ENCODE measurements at regions not wholly inside any gene's neighbourhood (a gene's known extent, or its start where the extent isn't known, plus 50 kb on each side); places are given as distances from the start of the nearest gene placed in this dataset.

DNA sequence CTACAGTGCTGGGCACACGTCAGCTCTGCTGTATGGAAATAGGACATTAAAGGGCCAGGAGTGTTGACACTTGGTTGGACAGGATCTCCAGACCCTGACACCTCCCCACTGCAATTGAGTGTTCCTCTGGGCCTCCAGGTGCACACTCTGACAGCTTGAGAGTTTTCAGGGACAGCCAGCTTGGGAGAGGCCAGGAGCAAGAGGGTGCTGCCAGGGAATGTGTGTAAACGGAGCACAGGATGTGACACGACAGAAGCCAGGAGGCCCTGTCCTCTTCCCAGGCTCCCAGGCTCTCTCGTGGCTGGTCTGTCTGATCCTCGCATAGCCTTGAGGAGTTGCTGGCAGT, 318.1 kb upstream of the HS6ST1 start:
- no peaks in the 10 kb centered on the region for H3K27me3 ChIP-seq
- WGBS, 2 donors: 62 to 64% methylated on average over 5 of the region's 5 CpGs
- no peaks in the 10 kb centered on the region for H3K36me3 ChIP-seq
- intact Hi-C loops (cut with DNase I): no loop called here
- H3K4me1 ChIP-seq: no peaks in the 10 kb centered on the region
- DNase-seq: peak in 2 of 6 donors; percentile 5 to 30
- no peak overlapping the region for H3K4me3 ChIP-seq
- TF ChIP-seq, protein P1, sequence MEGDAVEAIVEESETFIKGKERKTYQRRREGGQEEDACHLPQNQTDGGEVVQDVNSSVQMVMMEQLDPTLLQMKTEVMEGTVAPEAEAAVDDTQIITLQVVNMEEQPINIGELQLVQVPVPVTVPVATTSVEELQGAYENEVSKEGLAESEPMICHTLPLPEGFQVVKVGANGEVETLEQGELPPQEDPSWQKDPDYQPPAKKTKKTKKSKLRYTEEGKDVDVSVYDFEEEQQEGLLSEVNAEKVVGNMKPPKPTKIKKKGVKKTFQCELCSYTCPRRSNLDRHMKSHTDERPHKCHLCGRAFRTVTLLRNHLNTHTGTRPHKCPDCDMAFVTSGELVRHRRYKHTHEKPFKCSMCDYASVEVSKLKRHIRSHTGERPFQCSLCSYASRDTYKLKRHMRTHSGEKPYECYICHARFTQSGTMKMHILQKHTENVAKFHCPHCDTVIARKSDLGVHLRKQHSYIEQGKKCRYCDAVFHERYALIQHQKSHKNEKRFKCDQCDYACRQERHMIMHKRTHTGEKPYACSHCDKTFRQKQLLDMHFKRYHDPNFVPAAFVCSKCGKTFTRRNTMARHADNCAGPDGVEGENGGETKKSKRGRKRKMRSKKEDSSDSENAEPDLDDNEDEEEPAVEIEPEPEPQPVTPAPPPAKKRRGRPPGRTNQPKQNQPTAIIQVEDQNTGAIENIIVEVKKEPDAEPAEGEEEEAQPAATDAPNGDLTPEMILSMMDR (IDR thresholded peaks at IDR 0.05): no peak
- no peak for FAIRE-seq
- H3K27ac ChIP-seq: no peak overlapping the region
- ATAC-seq: no peak
- H3K9me3 ChIP-seq: no peaks in the 10 kb centered on the region

DNA sequence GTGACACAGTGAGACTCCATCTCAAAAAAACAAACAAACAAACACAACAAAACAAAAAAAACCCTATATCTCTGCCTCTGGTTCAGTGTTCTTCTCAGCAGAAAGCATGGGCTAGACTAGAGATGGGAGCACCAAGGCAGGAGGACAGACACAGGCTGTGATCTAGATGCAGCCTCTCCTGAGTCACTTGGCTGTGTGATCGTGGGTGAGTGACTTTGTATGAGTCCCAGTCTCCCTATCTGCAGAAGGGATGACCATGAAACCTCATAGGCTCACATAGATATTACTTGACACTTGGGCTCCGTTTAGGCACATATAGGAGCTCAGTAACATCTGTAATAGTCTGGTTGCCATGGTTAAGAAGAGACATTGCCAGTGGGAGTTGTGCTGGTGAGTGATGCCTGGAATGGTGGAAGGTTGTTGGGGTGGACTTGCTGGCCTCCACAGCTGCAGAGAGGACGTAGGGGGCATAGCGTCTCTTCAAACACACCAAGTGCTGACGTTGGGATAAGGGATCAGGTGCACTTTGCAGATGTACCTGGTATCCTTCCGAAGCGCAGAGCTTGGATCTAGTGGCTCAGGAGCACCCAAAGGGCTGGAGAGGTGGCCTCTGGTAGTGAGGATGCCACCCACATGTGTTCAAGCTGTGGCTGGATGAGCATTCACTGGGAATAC, 318.9 kb upstream of the HS6ST1 start:
- TF ChIP-seq, protein P1 (IDR thresholded peaks at IDR 0.05): no peak
- peak in 2 of 6 donors; percentile 5 to 26 for DNase-seq

DNA sequence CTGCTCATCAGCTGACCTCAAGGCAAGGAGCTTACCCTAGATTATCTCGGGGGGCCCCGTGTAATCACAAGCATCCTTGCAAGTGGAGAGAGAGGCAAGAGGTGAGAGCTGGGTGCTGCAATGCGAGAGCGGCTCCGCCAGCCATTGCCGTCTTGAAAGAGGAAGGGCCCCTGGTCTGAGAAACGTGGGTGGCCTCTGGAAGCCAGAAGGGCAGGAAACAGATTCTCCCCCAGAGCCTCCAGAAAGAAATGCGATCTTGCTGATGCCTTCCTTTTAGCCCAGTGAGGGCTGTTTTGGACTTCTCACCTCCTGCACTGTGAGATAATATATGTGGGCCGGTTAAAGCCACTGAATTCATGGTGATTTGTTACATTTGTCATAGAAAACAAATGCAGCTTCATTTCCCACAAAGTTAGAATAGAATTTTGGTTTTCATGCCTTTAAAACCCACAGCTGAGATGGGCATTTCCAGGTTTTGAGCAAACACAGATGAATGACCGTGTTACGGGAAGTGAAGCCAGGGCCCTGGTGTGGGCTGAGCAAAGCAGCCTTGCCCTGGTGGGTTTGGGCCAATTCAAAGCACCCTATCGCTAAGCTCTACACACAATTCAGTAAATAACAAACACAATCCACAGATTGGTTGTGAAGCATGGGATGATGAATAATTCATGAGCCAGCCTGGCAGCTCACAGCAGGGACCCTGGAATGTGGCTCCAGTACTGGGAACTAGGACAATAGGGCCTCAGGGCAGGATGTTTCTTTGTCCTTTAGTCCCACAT, 319.9 kb upstream of the HS6ST1 start:
- H3K9me3 ChIP-seq: no peaks in the 10 kb centered on the region
- ATAC-seq (peak in 1 of 4 donors; percentile 43), FAIRE-seq (no peak), DNase-seq (peak in 2 of 6 donors; percentile 19 to 42)
- 81 to 89% methylated on average over 12 of the region's 12 CpGs for WGBS, 2 donors
- TF ChIP-seq, protein P1 (IDR thresholded peaks at IDR 0.05): no peak
- no peaks in the 10 kb centered on the region for H3K36me3 ChIP-seq
- no peaks in the 10 kb centered on the region for H3K4me1 ChIP-seq
- no peak overlapping the region for H3K27ac ChIP-seq
- H3K4me3 ChIP-seq: no peak overlapping the region
- no peaks in the 10 kb centered on the region for H3K27me3 ChIP-seq
- intact Hi-C loops (cut with DNase I): no loop called here

More for the DNA sequence above, 318.9 kb upstream of the HS6ST1 start:
- no peaks in the 10 kb centered on the region for H3K27me3 ChIP-seq
- no peak overlapping the region for H3K4me3 ChIP-seq
- no peaks in the 10 kb centered on the region for H3K4me1 ChIP-seq
- ATAC-seq: no peak
- FAIRE-seq: no peak
- 80 to 83% methylated on average over 7 of the region's 7 CpGs for WGBS, 2 donors
- no peak overlapping the region for H3K27ac ChIP-seq
- intact Hi-C loops (cut with DNase I): no loop called here
- H3K9me3 ChIP-seq: no peaks in the 10 kb centered on the region
- no peaks in the 10 kb centered on the region for H3K36me3 ChIP-seq

DNA sequence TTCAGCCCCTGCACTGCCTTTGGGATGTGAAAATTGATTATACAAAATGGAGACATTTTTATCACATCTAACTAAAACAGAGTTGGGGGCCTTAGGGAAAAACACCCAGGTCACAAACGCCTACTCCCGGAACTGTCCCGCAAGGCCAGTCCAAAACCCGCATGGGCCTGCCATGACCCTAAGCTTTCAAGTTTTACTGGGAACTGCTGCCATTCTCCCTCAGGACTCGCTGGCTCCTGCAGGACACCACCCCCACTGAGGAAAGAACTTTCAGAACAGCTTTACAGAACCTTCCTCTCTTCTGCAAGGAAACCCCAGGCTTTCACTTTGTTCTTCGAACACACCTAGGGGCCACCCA, 320.4 kb upstream of the HS6ST1 start:
- WGBS, 2 donors: 93 to 94% methylated on average over 6 of the region's 6 CpGs
- H3K4me3 ChIP-seq: no peak overlapping the region
- no peaks in the 10 kb centered on the region for H3K36me3 ChIP-seq
- no peaks in the 10 kb centered on the region for H3K27me3 ChIP-seq
- DNase-seq (peak in 2 of 6 donors; percentile 5 to 17), FAIRE-seq (no peak), ATAC-seq (no peak)
- no peak overlapping the region for H3K27ac ChIP-seq
- intact Hi-C loops (cut with DNase I): no loop called here
- no peaks in the 10 kb centered on the region for H3K9me3 ChIP-seq
- TF ChIP-seq, protein P1 (IDR thresholded peaks at IDR 0.05): no peak
- H3K4me1 ChIP-seq: no peaks in the 10 kb centered on the region

DNA sequence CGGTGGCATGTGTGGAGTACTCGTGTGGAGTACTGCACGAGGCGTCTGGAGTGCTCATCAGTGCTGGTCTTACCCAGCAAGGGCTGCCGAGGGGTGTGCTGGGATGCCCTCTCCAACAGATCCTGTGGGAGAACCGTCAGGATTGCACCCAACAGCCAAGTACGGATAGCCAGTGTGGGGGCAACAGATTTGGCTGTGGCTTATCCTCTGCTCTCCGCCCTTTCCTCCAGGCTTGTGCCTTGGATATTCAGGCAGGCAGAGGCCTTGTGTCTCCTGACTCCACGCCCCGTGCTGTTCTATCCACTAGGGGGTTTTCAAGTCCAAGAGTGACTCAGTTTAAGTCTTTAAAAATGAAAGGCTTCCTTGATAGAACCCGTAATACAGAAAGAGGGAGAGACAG, 321.0 kb upstream of the HS6ST1 start:
- TF ChIP-seq, protein P1 (IDR thresholded peaks at IDR 0.05): no peak
- intact Hi-C loops (cut with DNase I): no loop called here
- no peak for FAIRE-seq
- H3K4me1 ChIP-seq: no peaks in the 10 kb centered on the region
- no peaks in the 10 kb centered on the region for H3K36me3 ChIP-seq
- H3K4me3 ChIP-seq: no peak overlapping the region
- no peak overlapping the region for H3K27ac ChIP-seq
- ATAC-seq: no peak
- H3K9me3 ChIP-seq: no peaks in the 10 kb centered on the region
- H3K27me3 ChIP-seq: no peaks in the 10 kb centered on the region
- peak in 2 of 6 donors; percentile 11 to 28 for DNase-seq
- 81 to 93% methylated on average over 11 of the region's 11 CpGs for WGBS, 2 donors

Measured in pancreas (tissue), 10 donors.